Adrenal gland (tissue), 5 donors: ENCODE measurements at regions not wholly inside any gene's neighbourhood (a gene's known extent, or its start where the extent isn't known, plus 50 kb on each side); places are given as distances from the start of the nearest gene placed in this dataset.

Experiments
- CTCF ChIP-seq, 6 experiments: fragments of 450-650 bp in 4 of 6; fragments of 200-600 bp in 2 of 6; sonication (generic) in 1 of 6; IDR thresholded peaks; 1 replicate in 5 of 6; 2 replicates in 1 of 6; pipeline versions ENCODE4 v1.5.1 to v1.8.0; 2016 to 2021; ENCODE audit warnings: antibody characterized with exemption in 6 of 6, mild to moderate bottlenecking in 2 of 6, moderate library complexity in 1 of 6
- POLR2A ChIP-seq, 2 donors: fragments of 450-650 bp; IDR thresholded peaks; one replicate each; pipeline ENCODE4 v1.6.1; 2017; ENCODE audit warnings: antibody characterized with exemption in 2 of 2, mild to moderate bottlenecking in 2 of 2, moderate library complexity in 1 of 2
- donor health status: DM: no; HTN: no; CAD: no.

- TF ChIP-seq CTCF (IDR thresholded peaks at IDR 0.05): no peak
- TF ChIP-seq POLR2A (IDR thresholded peaks at IDR 0.05): no peak
These were observed 100.1 kb upstream of the PLXNA2 start for GRCh38 chr1:208344202-208344857.
